Colonic mucosa (tissue), 4 donors: ENCODE measurements at regions not wholly inside any gene's neighbourhood (a gene's known extent, or its start where the extent isn't known, plus 50 kb on each side); places are given as distances from the start of the nearest gene placed in this dataset.

Experiments
- DNase-seq: peaks from one replicate; pipeline ENCODE4 v3.0.0-alpha.2; 2020
- H3K27ac ChIP-seq: fragments of 200-600 bp; one replicate; pipeline ENCODE4 v1.8.0; 2021
- H3K27me3 ChIP-seq: fragments of 200-600 bp; one replicate; pipeline ENCODE4 v1.8.0; 2021
- H3K36me3 ChIP-seq: fragments of 200-600 bp; one replicate; pipeline ENCODE4 v1.8.0; 2021
- H3K4me1 ChIP-seq: fragments of 200-600 bp; one replicate; pipeline ENCODE4 v1.8.0; 2021; ENCODE audit warnings: mild to moderate bottlenecking
- H3K4me3 ChIP-seq: fragments of 200-600 bp; one replicate; pipeline ENCODE4 v1.8.0; 2021
- H3K9ac ChIP-seq, 2 donors: one replicate each; pipeline ENCODE4 v1.7.0; 2013; ENCODE audit warnings: control low read depth in 2 of 2, low read depth in 2 of 2, low read length in 2 of 2
- H3K9me3 ChIP-seq: fragments of 200-600 bp; one replicate; pipeline ENCODE4 v1.8.0; 2021
- CTCF ChIP-seq: fragments of 200-600 bp; IDR thresholded peaks from one replicate; pipeline ENCODE4 v1.8.0; 2022; ENCODE audit warnings: antibody characterized with exemption, mild to moderate bottlenecking
- intact Hi-C: fragments of 100-400 bp; cut with DNase I; formaldehyde crosslinking; loops from one replicate; pipeline ENCODE4 v1.14.1; 2022
- donor health status: healthy.
- donor health status: DM: no; HTN: no; CAD: no.
- donor health status: DM: no; HTN: no; CAD: no.

GRCh38 chr20:62573817-62574216 is 68.5 kb upstream of the SLCO4A1 start:
- intact Hi-C loops = no loop called here
- Histone ChIP-seq H3K36me3 (no peaks in the 10 kb centered on the region), H3K4me3 (no peak overlapping the region), H3K9me3 (no peaks in the 10 kb centered on the region), H3K4me1 (no peaks in the 10 kb centered on the region), H3K27me3 (peaks cover 12% of the 10 kb centered on the region), H3K27ac (no peak overlapping the region), H3K9ac (no peak overlapping the region)
- no peak for DNase-seq
- no peak for TF ChIP-seq CTCF

- intact Hi-C loops = no loop called here
- no peak for DNase-seq
- H3K4me1 ChIP-seq = no peaks in the 10 kb centered on the region
- H3K9ac ChIP-seq = no peak overlapping the region
- H3K27me3 ChIP-seq = peaks cover 13% of the 10 kb centered on the region
- no peaks in the 10 kb centered on the region for H3K9me3 ChIP-seq
- H3K4me3 ChIP-seq = no peak overlapping the region
- no peaks in the 10 kb centered on the region for H3K36me3 ChIP-seq
- no peak overlapping the region for H3K27ac ChIP-seq
- TF ChIP-seq CTCF = no peak
These were observed 67.9 kb upstream of the SLCO4A1 start for GRCh38 chr20:62574230-62574993.

GRCh38 chr20:62575976-62576722 is 66.2 kb upstream of the SLCO4A1 start:
- intact Hi-C loops = no loop called here
- H3K9ac ChIP-seq = no peak overlapping the region
- no peak overlapping the region for H3K27ac ChIP-seq
- DNase-seq = no peak
- no peaks in the 10 kb centered on the region for H3K9me3 ChIP-seq
- H3K36me3 ChIP-seq = no peaks in the 10 kb centered on the region
- no peak for TF ChIP-seq CTCF
- H3K4me3 ChIP-seq = no peak overlapping the region
- no peaks in the 10 kb centered on the region for H3K4me1 ChIP-seq
- H3K27me3 ChIP-seq = peaks cover 16% of the 10 kb centered on the region

GRCh38 chr20:62576815-62577489 is 65.4 kb upstream of the SLCO4A1 start:
- TF ChIP-seq CTCF = no peak
- no peak for DNase-seq
- H3K27me3 ChIP-seq = peaks cover 22% of the 10 kb centered on the region
- H3K4me3 ChIP-seq = no peak overlapping the region
- H3K9me3 ChIP-seq = no peaks in the 10 kb centered on the region
- no peak overlapping the region for H3K27ac ChIP-seq
- intact Hi-C loops = no loop called here
- no peaks in the 10 kb centered on the region for H3K4me1 ChIP-seq
- H3K9ac ChIP-seq = no peak overlapping the region
- H3K36me3 ChIP-seq = no peaks in the 10 kb centered on the region

- H3K4me3 ChIP-seq = no peak overlapping the region
- H3K4me1 ChIP-seq = no peaks in the 10 kb centered on the region
- no peaks in the 10 kb centered on the region for H3K9me3 ChIP-seq
- H3K27ac ChIP-seq = no peak overlapping the region
- intact Hi-C loops = no loop called here
- no peak overlapping the region for H3K9ac ChIP-seq
- TF ChIP-seq CTCF = no peak
- H3K27me3 ChIP-seq = peaks cover 24% of the 10 kb centered on the region
- no peaks in the 10 kb centered on the region for H3K36me3 ChIP-seq
- DNase-seq = peak; percentile 22
These were observed 64.8 kb upstream of the SLCO4A1 start for GRCh38 chr20:62577490-62577836.
